Ishikawa (cell line): ENCODE measurements at regions not wholly inside any gene's neighbourhood (a gene's known extent, or its start where the extent isn't known, plus 50 kb on each side); places are given as distances from the start of the nearest gene placed in this dataset.

Source experiments
- CEBPB ChIP-seq: IDR thresholded peaks from 2 replicates; pipeline ENCODE4 v1.6.1; 2012
- CREB1 ChIP-seq: IDR thresholded peaks from 2 replicates; pipeline ENCODE4 v1.6.1; 2012; ENCODE audit warnings: low read depth
- EGR1 ChIP-seq: IDR thresholded peaks from 2 replicates; pipeline ENCODE4 v1.6.1; 2012
- EP300 ChIP-seq: IDR thresholded peaks from 2 replicates; pipeline ENCODE4 v1.6.1; 2012; ENCODE audit warnings: borderline replicate concordance
- FOXM1 ChIP-seq: IDR thresholded peaks from 2 replicates; pipeline ENCODE4 v1.6.1; 2012; ENCODE audit warnings: low read depth, borderline replicate concordance
- NFIC ChIP-seq: IDR thresholded peaks from 2 replicates; pipeline ENCODE4 v1.6.1; 2012
- RAD21 ChIP-seq: IDR thresholded peaks from 2 replicates; pipeline ENCODE4 v1.6.1; 2012; ENCODE audit warnings: low read depth
- TAF1 ChIP-seq: IDR thresholded peaks from 2 replicates; pipeline ENCODE4 v1.6.1; 2012; ENCODE audit warnings: low read depth, mild to moderate bottlenecking
- TCF12 ChIP-seq: IDR thresholded peaks from 2 replicates; pipeline ENCODE4 v1.6.1; 2012; ENCODE audit warnings: low read depth
- TEAD4 ChIP-seq: IDR thresholded peaks from 2 replicates; pipeline ENCODE4 v1.6.1; 2012
- YY1 ChIP-seq: IDR thresholded peaks from 2 replicates; pipeline ENCODE4 v1.6.1; 2012; ENCODE audit warnings: low read depth
- ZBTB7A ChIP-seq: IDR thresholded peaks from 2 replicates; pipeline ENCODE4 v1.6.1; 2012; ENCODE audit warnings: low read depth
- TF ChIP-seq, protein P1 (sequence below): IDR thresholded peaks from 2 replicates; pipeline ENCODE4 v1.6.1; 2012
- TF ChIP-seq, protein P2 (sequence below): IDR thresholded peaks from 2 replicates; pipeline ENCODE4 v1.6.1; 2012
- TF ChIP-seq, protein P3 (sequence below): IDR thresholded peaks from 2 replicates; pipeline ENCODE4 v1.6.1; 2012; ENCODE audit warnings: low read depth, mild to moderate bottlenecking

DNA sequence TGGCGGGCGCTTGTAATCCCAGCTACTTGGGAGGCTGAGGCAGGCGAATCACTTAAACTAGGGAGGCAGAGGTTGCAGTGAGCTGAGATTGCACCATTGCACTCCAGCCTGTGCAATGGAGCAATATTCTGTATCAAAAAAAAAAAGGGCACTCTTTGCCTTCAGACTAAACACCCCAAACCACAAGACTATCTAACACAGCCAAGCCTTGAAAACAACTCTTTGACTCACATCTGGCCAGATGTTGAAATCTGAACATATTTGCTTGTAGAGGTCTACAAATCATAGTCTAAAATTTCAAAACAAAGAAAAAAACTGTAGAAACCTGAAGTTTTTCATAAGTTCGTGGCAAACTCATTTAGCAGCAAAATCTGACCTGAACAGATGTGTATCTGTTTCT is 94.9 kb downstream of the FAM161A start:
- TF ChIP-seq TEAD4: no peak
- no peak for TF ChIP-seq EP300
- no peak for TF ChIP-seq FOXM1

DNA sequence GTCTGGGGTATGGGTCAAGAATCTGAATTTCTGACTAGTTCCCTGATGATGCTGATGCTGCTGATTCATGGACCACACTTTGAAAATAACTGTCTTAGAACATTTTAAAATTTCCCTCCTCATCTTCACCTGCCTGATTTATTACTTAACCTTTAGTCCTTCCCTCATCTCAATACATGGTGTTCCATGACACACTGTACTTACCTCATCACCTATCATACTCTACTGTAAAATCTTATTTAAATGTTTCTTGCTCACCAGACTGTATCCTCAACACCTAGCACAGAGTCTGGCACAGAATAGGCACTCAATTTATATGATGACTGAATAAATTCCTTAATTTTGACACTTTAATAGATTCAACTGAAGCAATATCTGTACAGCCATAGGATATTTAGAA is 95.7 kb downstream of the FAM161A start:
- TF ChIP-seq, protein P1, sequence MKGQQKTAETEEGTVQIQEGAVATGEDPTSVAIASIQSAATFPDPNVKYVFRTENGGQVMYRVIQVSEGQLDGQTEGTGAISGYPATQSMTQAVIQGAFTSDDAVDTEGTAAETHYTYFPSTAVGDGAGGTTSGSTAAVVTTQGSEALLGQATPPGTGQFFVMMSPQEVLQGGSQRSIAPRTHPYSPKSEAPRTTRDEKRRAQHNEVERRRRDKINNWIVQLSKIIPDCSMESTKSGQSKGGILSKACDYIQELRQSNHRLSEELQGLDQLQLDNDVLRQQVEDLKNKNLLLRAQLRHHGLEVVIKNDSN: no peak
- no peak for TF ChIP-seq ZBTB7A
- no peak for TF ChIP-seq TEAD4
- TF ChIP-seq FOXM1: no peak
- TF ChIP-seq, protein P2, sequence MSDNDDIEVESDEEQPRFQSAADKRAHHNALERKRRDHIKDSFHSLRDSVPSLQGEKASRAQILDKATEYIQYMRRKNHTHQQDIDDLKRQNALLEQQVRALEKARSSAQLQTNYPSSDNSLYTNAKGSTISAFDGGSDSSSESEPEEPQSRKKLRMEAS: no peak
- TF ChIP-seq CEBPB: no peak
- no peak for TF ChIP-seq EGR1

DNA sequence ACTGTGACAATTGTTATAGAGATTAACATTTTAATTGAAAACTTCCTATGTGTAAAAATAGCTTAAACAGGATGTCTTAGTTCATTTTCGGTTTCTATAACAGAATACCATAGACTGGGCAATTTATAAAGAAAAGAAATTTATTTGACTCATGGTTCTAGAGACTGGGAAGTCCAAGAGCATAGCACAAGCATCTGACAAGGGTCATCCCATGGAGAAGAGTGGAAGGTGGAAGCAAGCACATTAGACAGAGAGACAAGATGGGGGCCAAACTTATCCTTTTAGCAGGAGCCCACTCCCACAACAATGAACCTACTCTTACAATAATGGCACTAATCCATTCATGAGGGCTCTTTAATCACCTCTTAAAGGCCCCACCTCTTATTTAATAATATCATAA is 100.3 kb downstream of the FAM161A start:
- TF ChIP-seq YY1 (no peak), CREB1 (no peak), EP300 (no peak), CEBPB (no peak), TCF12 (no peak)

DNA sequence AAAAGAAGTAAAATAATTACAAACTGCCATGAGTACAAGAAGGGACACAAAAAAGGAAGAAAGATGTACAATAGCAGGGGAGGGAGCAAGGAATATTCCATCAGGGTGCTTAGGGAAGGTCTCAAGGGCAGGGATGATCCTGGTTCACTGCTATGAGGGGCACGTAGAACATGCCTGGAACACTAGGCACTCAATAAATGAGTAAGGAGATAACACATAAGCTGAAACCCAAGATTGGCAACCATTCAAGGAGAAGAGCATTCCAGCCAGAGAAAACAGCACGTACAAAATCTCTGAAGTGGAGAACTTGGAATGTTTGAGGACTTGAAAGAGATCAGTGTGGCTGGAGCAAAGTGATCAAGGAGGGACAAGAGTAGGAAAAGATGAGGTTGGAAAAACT is 103.2 kb downstream of the FAM161A start:
- TF ChIP-seq, protein P1: no peak
- TF ChIP-seq FOXM1 (no peak), CREB1 (no peak), YY1 (no peak), NFIC (no peak), EP300 (no peak), ZBTB7A (no peak), EGR1 (no peak), TCF12 (no peak), RAD21 (no peak), TAF1 (no peak), CEBPB (no peak), TEAD4 (no peak)
- TF ChIP-seq, protein P2: no peak
- TF ChIP-seq, protein P3, sequence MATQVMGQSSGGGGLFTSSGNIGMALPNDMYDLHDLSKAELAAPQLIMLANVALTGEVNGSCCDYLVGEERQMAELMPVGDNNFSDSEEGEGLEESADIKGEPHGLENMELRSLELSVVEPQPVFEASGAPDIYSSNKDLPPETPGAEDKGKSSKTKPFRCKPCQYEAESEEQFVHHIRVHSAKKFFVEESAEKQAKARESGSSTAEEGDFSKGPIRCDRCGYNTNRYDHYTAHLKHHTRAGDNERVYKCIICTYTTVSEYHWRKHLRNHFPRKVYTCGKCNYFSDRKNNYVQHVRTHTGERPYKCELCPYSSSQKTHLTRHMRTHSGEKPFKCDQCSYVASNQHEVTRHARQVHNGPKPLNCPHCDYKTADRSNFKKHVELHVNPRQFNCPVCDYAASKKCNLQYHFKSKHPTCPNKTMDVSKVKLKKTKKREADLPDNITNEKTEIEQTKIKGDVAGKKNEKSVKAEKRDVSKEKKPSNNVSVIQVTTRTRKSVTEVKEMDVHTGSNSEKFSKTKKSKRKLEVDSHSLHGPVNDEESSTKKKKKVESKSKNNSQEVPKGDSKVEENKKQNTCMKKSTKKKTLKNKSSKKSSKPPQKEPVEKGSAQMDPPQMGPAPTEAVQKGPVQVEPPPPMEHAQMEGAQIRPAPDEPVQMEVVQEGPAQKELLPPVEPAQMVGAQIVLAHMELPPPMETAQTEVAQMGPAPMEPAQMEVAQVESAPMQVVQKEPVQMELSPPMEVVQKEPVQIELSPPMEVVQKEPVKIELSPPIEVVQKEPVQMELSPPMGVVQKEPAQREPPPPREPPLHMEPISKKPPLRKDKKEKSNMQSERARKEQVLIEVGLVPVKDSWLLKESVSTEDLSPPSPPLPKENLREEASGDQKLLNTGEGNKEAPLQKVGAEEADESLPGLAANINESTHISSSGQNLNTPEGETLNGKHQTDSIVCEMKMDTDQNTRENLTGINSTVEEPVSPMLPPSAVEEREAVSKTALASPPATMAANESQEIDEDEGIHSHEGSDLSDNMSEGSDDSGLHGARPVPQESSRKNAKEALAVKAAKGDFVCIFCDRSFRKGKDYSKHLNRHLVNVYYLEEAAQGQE: no peak

DNA sequence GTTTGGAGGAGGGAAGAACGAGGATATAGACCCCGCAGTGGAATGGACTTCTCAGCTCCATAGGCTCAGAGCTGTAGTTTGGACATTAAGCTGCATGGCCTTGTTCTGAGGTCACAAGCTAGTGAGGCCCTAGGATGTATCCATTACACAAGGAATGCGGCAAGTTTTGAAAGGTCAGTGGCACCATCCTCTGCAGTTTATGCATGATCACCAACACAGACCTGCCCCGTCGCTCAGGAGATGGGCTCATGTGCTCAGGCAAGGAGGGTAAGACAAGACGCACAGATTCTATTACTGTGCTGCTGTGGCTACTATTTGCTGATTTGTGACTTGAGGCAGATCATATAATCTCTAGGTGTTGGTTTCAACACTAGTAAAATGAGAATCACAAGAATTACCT is 110.9 kb downstream of the FAM161A start:
- no peak for TF ChIP-seq ZBTB7A
- TF ChIP-seq, protein P3: no peak
- no peak for TF ChIP-seq NFIC
- no peak for TF ChIP-seq FOXM1
- no peak for TF ChIP-seq YY1
- no peak for TF ChIP-seq CEBPB
- no peak for TF ChIP-seq RAD21
- TF ChIP-seq, protein P1: no peak
- no peak for TF ChIP-seq TAF1
- no peak for TF ChIP-seq EP300
- no peak for TF ChIP-seq EGR1
- no peak for TF ChIP-seq CREB1
- TF ChIP-seq TEAD4: no peak
- TF ChIP-seq, protein P2: no peak
- no peak for TF ChIP-seq TCF12

DNA sequence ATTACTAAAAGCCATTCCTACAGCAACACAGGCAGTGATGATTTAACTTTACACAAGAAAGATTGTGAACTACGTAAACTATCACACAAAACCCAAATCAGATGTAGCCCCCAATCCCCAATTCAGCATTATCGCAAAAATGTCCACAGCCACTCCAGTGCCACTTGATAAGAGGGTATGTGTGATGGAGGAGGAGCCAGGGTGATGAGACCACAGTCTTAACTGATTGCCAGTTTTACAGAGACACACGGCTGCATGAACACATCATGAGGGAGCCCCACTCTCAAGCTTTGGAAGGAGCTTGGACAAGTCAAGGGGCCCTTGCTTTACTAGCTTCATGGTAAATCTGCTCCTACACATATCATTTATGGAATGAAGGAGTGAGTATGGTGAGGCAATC is 116.0 kb downstream of the FAM161A start:
- TF ChIP-seq CREB1: no peak
- TF ChIP-seq, protein P1: no peak
- TF ChIP-seq EGR1: no peak
- TF ChIP-seq TAF1: no peak
- TF ChIP-seq EP300: no peak
- TF ChIP-seq, protein P3: no peak
- TF ChIP-seq FOXM1: no peak
- TF ChIP-seq CEBPB: no peak
- TF ChIP-seq ZBTB7A: no peak
